ENCODE measurements at regions not wholly inside any gene's neighbourhood (a gene's known extent, or its start where the extent isn't known, plus 50 kb on each side); places are given as distances from the start of the nearest gene placed in this dataset.

- in situ Hi-C loops (cut with MboI) (no loop called here), intact Hi-C loops (cut with micrococcal nuclease; ENCODE audit: unreplicated experiment) (no loop called here)
- ATAC-seq (no peak), FAIRE-seq (no peak), DNase-seq (ENCODE audit: low read depth, low spot score) (no peak)
- Histone ChIP-seq H3K79me2 (ENCODE audit: control insufficient read depth, insufficient read depth, low read length) (no peaks in the 10 kb centered on the region), H3K36me3 (ENCODE audit: control insufficient read depth in 2 of 2, insufficient read depth in 2 of 2, low read length in 1 of 2) (no peaks in the 10 kb centered on the region), H3K4me1 (ENCODE audit: control insufficient read depth, insufficient read depth, low read length) (no peaks in the 10 kb centered on the region), H3K27me3 (replicated peaks in 1 of 2; ENCODE audit: control insufficient read depth in 2 of 2, insufficient read depth in 2 of 2, low read length in 1 of 2) (no peaks in the 10 kb centered on the region), H4K20me1 (ENCODE audit: control insufficient read depth, insufficient read depth) (no peaks in the 10 kb centered on the region), H3K9me3 (replicated peaks; ENCODE audit: control insufficient read depth, insufficient read depth, low read length) (no peaks in the 10 kb centered on the region), H2AFZ (ENCODE audit: control insufficient read depth, low read depth, low read length) (no peak overlapping the region), H3K27ac (ENCODE audit: control insufficient read depth, insufficient read depth) (no peak overlapping the region), H3K4me2 (ENCODE audit: control insufficient read depth, insufficient read depth) (no peak overlapping the region), H3K4me3 (no peak overlapping the region), H3K9ac (ENCODE audit: control insufficient read depth, insufficient read depth, low read length) (no peak overlapping the region)
- BruUV-seq (replicated peaks) = no TSS peak
- no peak for TF ChIP-seq SREBF2 (IDR thresholded peaks at IDR 0.05; ENCODE audit: low read length)
- no peak for TF ChIP-seq WRNIP1 (IDR thresholded peaks at IDR 0.05; ENCODE audit: borderline replicate concordance, low read depth, low read length)
- no peak for TF ChIP-seq TARDBP (IDR thresholded peaks at IDR 0.05; ENCODE audit: borderline replicate concordance)
- TF ChIP-seq NR2F1 (conservative IDR thresholded peaks at IDR 0.05) = no peak
- no peak for TF ChIP-seq HDGF (IDR thresholded peaks at IDR 0.05)
- no peak for TF ChIP-seq ZSCAN29 (IDR thresholded peaks at IDR 0.05)
- TF ChIP-seq NFXL1 (IDR thresholded peaks at IDR 0.05; ENCODE audit: borderline replicate concordance) = no peak
- TF ChIP-seq RFX5 (IDR thresholded peaks at IDR 0.05; ENCODE audit: low read depth, low read length) = no peak
- RAD21 ChIA-PET (ENCODE audit: unreplicated experiment) = interaction anchor here (0.5 kb wide), 1 partner anchor 220 kb away, joined by 3 read pairs; no protein-coding TSS in a partner anchor
- CTCF ChIA-PET = no interaction called here
- 0% methylated on average over 1 of the region's 1 CpG for WGBS (ENCODE audit: insufficient coverage, insufficient replicate concordance, low lambda C conversion rate, missing lambda C conversion rate)
- POLR2A ChIA-PET = no interaction called here
- SMC1A ChIA-PET (ENCODE audit: uncharacterized antibody, unreplicated experiment) = interaction anchor here (0.7 kb wide), 1 partner anchor 107 kb away, joined by 4 read pairs; no protein-coding TSS in a partner anchor
Observed at GRCh38 chr16:59737274-59737673, 1003.2 kb upstream of the GOT2 start.

- no peak overlapping the region for H2AFZ ChIP-seq (ENCODE audit: control insufficient read depth, low read depth, low read length)
- TF ChIP-seq EGR1 (IDR thresholded peaks at IDR 0.05; ENCODE audit: borderline replicate concordance in 1 of 2, low read depth in 2 of 2, low read length in 2 of 2) (no peak), RELA (IDR thresholded peaks at IDR 0.05; ENCODE audit: borderline replicate concordance, partially characterized antibody) (no peak), MXI1 (IDR thresholded peaks at IDR 0.05; ENCODE audit: low read depth, low read length) (no peak), RUNX3 (IDR thresholded peaks at IDR 0.05; ENCODE audit: low read length) (no peak)
- FAIRE-seq (no peak), DNase-seq (ENCODE audit: low read depth, low spot score) (no peak), ATAC-seq (no peak)
- BruUV-seq (replicated peaks) = no TSS peak
- POLR2A ChIA-PET = no interaction called here
- SMC1A ChIA-PET (ENCODE audit: uncharacterized antibody, unreplicated experiment) = no interaction called here
- in situ Hi-C loops (cut with MboI) (no loop called here), intact Hi-C loops (cut with micrococcal nuclease; ENCODE audit: unreplicated experiment) (no loop called here)
- H3K4me1 ChIP-seq (ENCODE audit: control insufficient read depth, insufficient read depth, low read length) = no peaks in the 10 kb centered on the region
- H3K79me2 ChIP-seq (ENCODE audit: control insufficient read depth, insufficient read depth, low read length) = no peaks in the 10 kb centered on the region
- CTCF ChIA-PET = no interaction called here
- H3K27ac ChIP-seq (ENCODE audit: control insufficient read depth, insufficient read depth) = no peak overlapping the region
- no peak overlapping the region for H3K4me2 ChIP-seq (ENCODE audit: control insufficient read depth, insufficient read depth)
- H3K4me3 ChIP-seq = no peak overlapping the region
- H3K27me3 ChIP-seq (replicated peaks in 1 of 2; ENCODE audit: control insufficient read depth in 2 of 2, insufficient read depth in 2 of 2, low read length in 1 of 2) = no peaks in the 10 kb centered on the region
- H3K36me3 ChIP-seq (ENCODE audit: control insufficient read depth in 2 of 2, insufficient read depth in 2 of 2, low read length in 1 of 2) = no peaks in the 10 kb centered on the region
- RAD21 ChIA-PET (ENCODE audit: unreplicated experiment) = no interaction called here
- H3K9ac ChIP-seq (ENCODE audit: control insufficient read depth, insufficient read depth, low read length) = no peak overlapping the region
- H4K20me1 ChIP-seq (ENCODE audit: control insufficient read depth, insufficient read depth) = no peaks in the 10 kb centered on the region
- H3K9me3 ChIP-seq (replicated peaks; ENCODE audit: control insufficient read depth, insufficient read depth, low read length) = no peaks in the 10 kb centered on the region
Observed at GRCh38 chr16:59733321-59733720, 999.2 kb upstream of the GOT2 start.
